ENCODE measurements at regions not wholly inside any gene's neighbourhood (a gene's known extent, or its start where the extent isn't known, plus 50 kb on each side); places are given as distances from the start of the nearest gene placed in this dataset.

- no peak for TF ChIP-seq CTCF (IDR thresholded peaks at IDR 0.05; ENCODE audit: low read depth, low read length)
- DNase-seq = no peak
Measured at GRCh38 chr18:4858379-4859127, 338.5 kb downstream of the AKAIN1 start.

GRCh38 chr18:4854671-4855070 is 342.4 kb downstream of the AKAIN1 start:
- Histone ChIP-seq H3K9me3 (no peaks in the 10 kb centered on the region), H3K36me3 (no peaks in the 10 kb centered on the region), H3K27me3 (no peaks in the 10 kb centered on the region), H3K4me1 (no peaks in the 10 kb centered on the region), H3K4me3 (ENCODE audit: low read depth, low read length) (no peak overlapping the region)
- no peak for DNase-seq
- TF ChIP-seq CTCF (IDR thresholded peaks at IDR 0.05; ENCODE audit: low read depth, low read length) = no peak

More at GRCh38 chr18:4858379-4859127, 338.5 kb downstream of the AKAIN1 start:
- H3K36me3 ChIP-seq = no peaks in the 10 kb centered on the region
- no peak overlapping the region for H3K4me3 ChIP-seq (ENCODE audit: low read depth, low read length)
- H3K4me1 ChIP-seq = no peaks in the 10 kb centered on the region
- H3K27me3 ChIP-seq = no peaks in the 10 kb centered on the region
- H3K9me3 ChIP-seq = no peaks in the 10 kb centered on the region

DNA sequence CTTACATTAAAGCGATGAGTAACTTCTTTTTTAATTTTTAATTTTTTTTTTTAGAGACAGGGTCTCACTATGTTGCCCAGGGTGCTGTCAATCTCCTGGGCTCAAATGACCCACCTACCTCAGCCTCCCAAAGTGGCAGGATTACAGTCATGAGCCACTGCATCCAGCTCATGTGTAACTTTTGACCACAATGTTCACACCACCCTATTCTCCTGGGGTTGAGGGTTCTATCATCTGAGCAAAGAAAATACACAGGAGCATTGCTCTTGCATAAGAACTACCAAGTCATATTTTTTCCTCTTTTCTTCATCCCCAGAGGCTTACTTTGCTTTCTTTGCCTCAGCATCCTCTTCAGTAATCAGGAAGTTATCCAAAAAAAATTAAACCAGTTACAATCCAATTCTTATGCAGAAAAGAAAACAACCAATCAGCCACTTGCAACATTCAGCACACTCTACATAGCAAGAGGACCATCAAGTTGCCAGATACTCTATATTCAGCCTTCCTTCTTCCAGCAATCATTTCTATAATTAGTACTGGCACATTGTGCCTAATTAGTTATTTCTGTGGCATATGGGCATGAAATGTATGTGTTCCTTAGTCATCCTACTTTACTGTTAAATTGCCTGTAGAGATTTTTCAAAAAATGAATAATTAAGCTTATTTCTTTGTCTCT is 345.6 kb downstream of the AKAIN1 start:
- no peak for TF ChIP-seq CTCF (IDR thresholded peaks at IDR 0.05; ENCODE audit: low read depth, low read length)
- no peak for DNase-seq

GRCh38 chr18:4847056-4847455 is 350.0 kb downstream of the AKAIN1 start:
- H3K4me3 ChIP-seq (ENCODE audit: low read depth, low read length) = no peak overlapping the region
- H3K4me1 ChIP-seq = no peaks in the 10 kb centered on the region
- H3K27me3 ChIP-seq = no peaks in the 10 kb centered on the region
- H3K36me3 ChIP-seq = no peaks in the 10 kb centered on the region
- DNase-seq = no peak
- H3K9me3 ChIP-seq = no peaks in the 10 kb centered on the region
- TF ChIP-seq CTCF (IDR thresholded peaks at IDR 0.05; ENCODE audit: low read depth, low read length) = no peak

More for the DNA sequence above, 345.6 kb downstream of the AKAIN1 start:
- no peaks in the 10 kb centered on the region for H3K9me3 ChIP-seq
- H3K4me1 ChIP-seq = no peaks in the 10 kb centered on the region
- no peaks in the 10 kb centered on the region for H3K27me3 ChIP-seq
- H3K4me3 ChIP-seq (ENCODE audit: low read depth, low read length) = no peak overlapping the region
- no peaks in the 10 kb centered on the region for H3K36me3 ChIP-seq

GRCh38 chr18:4844320-4844719 is 352.7 kb downstream of the AKAIN1 start:
- no peak overlapping the region for H3K4me3 ChIP-seq (ENCODE audit: low read depth, low read length)
- H3K36me3 ChIP-seq = no peaks in the 10 kb centered on the region
- no peak for DNase-seq
- H3K4me1 ChIP-seq = no peaks in the 10 kb centered on the region
- H3K27me3 ChIP-seq = no peaks in the 10 kb centered on the region
- no peak for TF ChIP-seq CTCF (IDR thresholded peaks at IDR 0.05; ENCODE audit: low read depth, low read length)
- no peaks in the 10 kb centered on the region for H3K9me3 ChIP-seq

- TF ChIP-seq CTCF (IDR thresholded peaks at IDR 0.05; ENCODE audit: low read depth, low read length) = no peak
- Histone ChIP-seq H3K36me3 (no peaks in the 10 kb centered on the region), H3K4me1 (no peaks in the 10 kb centered on the region), H3K27me3 (no peaks in the 10 kb centered on the region), H3K4me3 (ENCODE audit: low read depth, low read length) (no peak overlapping the region), H3K9me3 (no peaks in the 10 kb centered on the region)
- DNase-seq = no peak
Measured at GRCh38 chr18:4843771-4844170, 353.3 kb downstream of the AKAIN1 start.
